ENCODE measurements at regions not wholly inside any gene's neighbourhood (a gene's known extent, or its start where the extent isn't known, plus 50 kb on each side); places are given as distances from the start of the nearest gene placed in this dataset.

- DNase-seq (ENCODE audit: low read depth), result no peak
Measured at GRCh38 chr20:48571949-48572847, 255.6 kb downstream of the PREX1 start.

GRCh38 chr20:48569679-48570078 lies 258.1 kb downstream of the PREX1 start:
- DNase-seq (ENCODE audit: low read depth), result no peak

- no peak for DNase-seq (ENCODE audit: low read depth)
Measured at GRCh38 chr20:48568520-48568919, 259.3 kb downstream of the PREX1 start.

- DNase-seq (ENCODE audit: low read depth), result no peak
Measured at GRCh38 chr20:48567145-48567544, 260.7 kb downstream of the PREX1 start.

- DNase-seq (ENCODE audit: low read depth), result no peak
Measured at GRCh38 chr20:48564982-48565539, 262.7 kb downstream of the PREX1 start.

- no peak for DNase-seq (ENCODE audit: low read depth)
Measured at GRCh38 chr20:48563191-48563870, 264.5 kb downstream of the PREX1 start.

GRCh38 chr20:48562586-48563116 lies 265.1 kb downstream of the PREX1 start:
- no peak for DNase-seq (ENCODE audit: low read depth)

- DNase-seq (ENCODE audit: low read depth), result no peak
Measured at GRCh38 chr20:48558906-48559305, 268.9 kb downstream of the PREX1 start.

- no peak for DNase-seq (ENCODE audit: low read depth)
Measured at GRCh38 chr20:48557380-48557779, 270.4 kb downstream of the PREX1 start.

- no peak for DNase-seq (ENCODE audit: low read depth)
Measured at GRCh38 chr20:48556956-48557355, 270.8 kb downstream of the PREX1 start.

- no peak for DNase-seq (ENCODE audit: low read depth)
Measured at GRCh38 chr20:48552550-48552949, 275.2 kb downstream of the PREX1 start.

GRCh38 chr20:48550814-48551213 lies 277.0 kb downstream of the PREX1 start:
- DNase-seq (ENCODE audit: low read depth), result no peak

GRCh38 chr20:48547664-48548063 lies 280.1 kb downstream of the PREX1 start:
- no peak for DNase-seq (ENCODE audit: low read depth)

- no peak for DNase-seq (ENCODE audit: low read depth)
Measured at GRCh38 chr20:48544402-48545339, 283.1 kb downstream of the PREX1 start.

GRCh38 chr20:48541581-48542071 lies 286.2 kb downstream of the PREX1 start:
- DNase-seq (ENCODE audit: low read depth), result no peak

- DNase-seq (ENCODE audit: low read depth), result no peak
Measured at GRCh38 chr20:48538856-48539255, 288.9 kb downstream of the PREX1 start.

- DNase-seq (ENCODE audit: low read depth), result no peak
Measured at GRCh38 chr20:48538058-48538825, 289.6 kb downstream of the PREX1 start.

GRCh38 chr20:48536206-48536605 lies 291.6 kb downstream of the PREX1 start:
- no peak for DNase-seq (ENCODE audit: low read depth)

- no peak for DNase-seq (ENCODE audit: low read depth)
Measured at GRCh38 chr20:48535556-48535955, 292.2 kb downstream of the PREX1 start.

- no peak for DNase-seq (ENCODE audit: low read depth)
Measured at GRCh38 chr20:48532028-48532427, 295.8 kb downstream of the PREX1 start.

GRCh38 chr20:48531505-48531904 lies 296.3 kb downstream of the PREX1 start:
- no peak for DNase-seq (ENCODE audit: low read depth)
